HCT116 (cell line): ENCODE measurements at regions not wholly inside any gene's neighbourhood (a gene's known extent, or its start where the extent isn't known, plus 50 kb on each side); places are given as distances from the start of the nearest gene placed in this dataset.

ENCODE experiments used
- ATAC-seq: fragments of 200-7000 bp; cut with Tn5 transposase; 2 replicates; pipeline ENCODE4 v1.9.1; 2020; ENCODE audit warnings: mild to moderate bottlenecking, moderate library complexity
- BruUV-seq: library from RNA; stranded (reverse); fragments of 400-500 nt; replicated peaks from 2 replicates; lab custom pipeline; 2021; lab: Mats Ljungman, UMichigan
- CTCF ChIA-PET: fragments of 300-600 bp; sonication (Branson Sonifier 250); formaldehyde crosslinking; loops from one replicate; lab custom pipeline; 2021; ENCODE audit warnings: antibody characterized with exemption; lab: Charles Lee
- POLR2A ChIA-PET: fragments of 300-600, 350-600 bp; sonication (Branson Sonifier 250); formaldehyde crosslinking; loops from one replicate; lab custom pipeline; 2021; ENCODE audit warnings: antibody characterized with exemption; lab: Charles Lee
- RAD21 ChIA-PET, 2 experiments: fragments of 300-600 bp; sonication (Branson Sonifier 250); formaldehyde crosslinking; loops; one replicate each; lab custom pipeline; 2023; ENCODE audit warnings: low total read pairs in 2 of 2; ENCODE audit not compliant: uncharacterized antibody in 2 of 2, unreplicated experiment in 2 of 2, low non-redundant PET in 1 of 2; lab: Charles Lee
- DNase-seq: peaks from one replicate; pipeline ENCODE4 v3.0.0-alpha.2; 2010; ENCODE audit warnings: low read depth, low spot score
- H2AFZ ChIP-seq: fragments of 200-600 bp; shearing (Covaris generic), sonication (generic); 2 replicates; pipeline ENCODE4 v1.6.1; 2017; ENCODE audit warnings: low read depth, mixed run types, mixed read lengths, antibody characterized with exemption, low read length; ENCODE audit not compliant: poor library complexity, severe bottlenecking
- H3K27ac ChIP-seq: 2 replicates; pipeline ENCODE4 v1.5.1; 2012; ENCODE audit warnings: low read depth, low read length
- H3K27me3 ChIP-seq: fragments of 200-600 bp; sonication (generic); 2 replicates; pipeline ENCODE4 v1.6.1; 2016; ENCODE audit warnings: mixed run types, low read length, mixed read lengths; ENCODE audit not compliant: insufficient read depth
- H3K36me3 ChIP-seq, 2 experiments: fragments of 200-500 bp in 1 of 2; fragments of 200-600 bp in 1 of 2; sonication (Bioruptor generic) in 1 of 2; sonication (generic) in 1 of 2; 2 replicates each; pipeline versions ENCODE4 v1.5.1 to v1.6.1; 2014 to 2016; ENCODE audit warnings: low read length in 2 of 2, inconsistent platforms in 1 of 2, mixed read lengths in 1 of 2, mixed run types in 1 of 2; ENCODE audit not compliant: insufficient read depth in 2 of 2, control insufficient read depth in 1 of 2
- H3K4me1 ChIP-seq, 2 experiments: fragments of 200-600 bp in 1 of 2; sonication (generic) in 1 of 2; 2 replicates each; pipeline versions ENCODE4 v1.5.1 to v1.6.1; 2012 to 2017; ENCODE audit warnings: low read length in 2 of 2, inconsistent platforms in 1 of 2, mild to moderate bottlenecking in 1 of 2, mixed read lengths in 1 of 2, mixed run types in 1 of 2, moderate library complexity in 1 of 2; ENCODE audit not compliant: insufficient read depth in 2 of 2, control insufficient read depth in 1 of 2
- H3K4me2 ChIP-seq: fragments of 200-600 bp; sonication (generic); 2 replicates; pipeline ENCODE4 v1.6.1; 2017; ENCODE audit warnings: mixed run types, low read length, mixed read lengths
- H3K4me3 ChIP-seq, 2 experiments: fragments of 200-600 bp in 1 of 2; sonication (generic) in 1 of 2; replicated peaks in 1 of 2; 2 replicates each; pipeline ENCODE4 v1.5.1; 2011 to 2016; ENCODE audit warnings: low read length in 2 of 2, control low read depth in 1 of 2, low read depth in 1 of 2, mild to moderate bottlenecking in 1 of 2, mixed read lengths in 1 of 2, mixed run types in 1 of 2
- H3K79me2 ChIP-seq: fragments of 200-600 bp; sonication (generic); 2 replicates; pipeline ENCODE4 v1.6.1; 2017; ENCODE audit warnings: mild to moderate bottlenecking, mixed run types, low read length, moderate library complexity, mixed read lengths; ENCODE audit not compliant: insufficient read depth
- H3K9ac ChIP-seq: fragments of 200-600 bp; sonication (generic); 2 replicates; pipeline ENCODE4 v1.6.1; 2016; ENCODE audit warnings: low read length, mixed read lengths
- H3K9me2 ChIP-seq: fragments of 200-600 bp; sonication (generic), shearing (Covaris generic); 2 replicates; pipeline ENCODE4 v1.6.1; 2017; ENCODE audit warnings: mixed run types, mild to moderate bottlenecking, moderate library complexity; ENCODE audit not compliant: insufficient read depth
- H3K9me3 ChIP-seq, 2 experiments: fragments of 200-500 bp in 1 of 2; fragments of 200-600 bp in 1 of 2; sonication (Bioruptor generic) in 1 of 2; sonication (generic) in 1 of 2; 2 replicates each; pipeline ENCODE4 v1.6.1; 2014 to 2017; ENCODE audit warnings: low read length in 2 of 2, mixed read lengths in 2 of 2, inconsistent platforms in 1 of 2, low read depth in 1 of 2, mild to moderate bottlenecking in 1 of 2, mixed run types in 1 of 2, moderate library complexity in 1 of 2; ENCODE audit not compliant: control insufficient read depth in 1 of 2, insufficient read depth in 1 of 2
- H4K20me1 ChIP-seq: fragments of 200-600 bp; sonication (generic), shearing (Covaris generic); 2 replicates; pipeline ENCODE4 v1.6.1; 2017; ENCODE audit warnings: mixed run types, mild to moderate bottlenecking, moderate library complexity; ENCODE audit not compliant: insufficient read depth
- ATF3 ChIP-seq: IDR thresholded peaks from 2 replicates; pipeline ENCODE4 v1.6.1; 2012
- CBX3 ChIP-seq: IDR thresholded peaks from 2 replicates; pipeline ENCODE4 v1.6.1; 2012; ENCODE audit warnings: low read depth
- CEBPB ChIP-seq: IDR thresholded peaks from 2 replicates; pipeline ENCODE4 v1.6.1; 2012; ENCODE audit warnings: low read depth
- ELF1 ChIP-seq: IDR thresholded peaks from 2 replicates; pipeline ENCODE4 v1.6.1; 2012; ENCODE audit warnings: low read depth, borderline replicate concordance
- EZH2 ChIP-seq: fragments of 200-600 bp; sonication (generic); IDR thresholded peaks from 2 replicates; pipeline ENCODE4 v1.6.1; 2017; ENCODE audit warnings: antibody characterized with exemption, mixed run types
- FOSL1 ChIP-seq: IDR thresholded peaks from 2 replicates; pipeline ENCODE4 v1.6.1; 2012; ENCODE audit warnings: low read depth
- JUND ChIP-seq: IDR thresholded peaks from 2 replicates; pipeline ENCODE4 v1.6.1; 2012
- MAX ChIP-seq: IDR thresholded peaks from 2 replicates; pipeline ENCODE4 v1.6.1; 2012
- POLR2A ChIP-seq: IDR thresholded peaks from 2 replicates; pipeline ENCODE4 v1.7.0; 2011; ENCODE audit warnings: borderline replicate concordance; ENCODE audit not compliant: insufficient read depth, insufficient read length; ENCODE audit errors: extremely low read depth
- RAD21 ChIP-seq: IDR thresholded peaks from 2 replicates; pipeline ENCODE4 v1.6.1; 2012; ENCODE audit warnings: low read depth, mild to moderate bottlenecking
- REST ChIP-seq: IDR thresholded peaks from 2 replicates; pipeline ENCODE4 v1.6.1; 2012; ENCODE audit warnings: low read depth
- SP1 ChIP-seq: IDR thresholded peaks from 2 replicates; pipeline ENCODE4 v1.6.1; 2012; ENCODE audit warnings: low read depth
- SRF ChIP-seq: IDR thresholded peaks from 2 replicates; pipeline ENCODE4 v1.6.1; 2012; ENCODE audit warnings: low read depth
- TCF7L2 ChIP-seq: IDR thresholded peaks from 2 replicates; pipeline ENCODE4 v1.7.0; 2011; ENCODE audit warnings: borderline replicate concordance, inconsistent platforms; ENCODE audit not compliant: insufficient read depth, insufficient read length; ENCODE audit errors: extremely low read depth
- YY1 ChIP-seq: IDR thresholded peaks from 2 replicates; pipeline ENCODE4 v1.6.1; 2011; ENCODE audit warnings: low read length, low read depth, moderate library complexity, mild to moderate bottlenecking; ENCODE audit not compliant: insufficient replicate concordance; ENCODE audit errors: extremely low read depth
- ZBTB33 ChIP-seq: IDR thresholded peaks from 2 replicates; pipeline ENCODE4 v1.6.1; 2011; ENCODE audit warnings: mild to moderate bottlenecking, low read length, moderate library complexity; ENCODE audit not compliant: insufficient replicate concordance; ENCODE audit errors: extremely low read depth
- ZNF274 ChIP-seq: fragments of 200-500 bp; sonication (Bioruptor generic); IDR thresholded peaks from 2 replicates; pipeline ENCODE4 v1.6.1; 2014; ENCODE audit warnings: mild to moderate bottlenecking, low read depth, low read length, inconsistent platforms
- intact Hi-C: fragments of 100-400 bp; cut with micrococcal nuclease; formaldehyde crosslinking; loops from 2 replicates; pipeline ENCODE4 v1.10.0; 2022

GRCh38 chr4:19944806-19945205, 306.9 kb upstream of the SLIT2 start:
- DNase-seq = no peak
- no TSS peak for BruUV-seq
- no peak overlapping the region for H2AFZ ChIP-seq
- POLR2A ChIA-PET = no interaction called here
- no peak overlapping the region for H3K4me3 ChIP-seq
- H4K20me1 ChIP-seq = no peaks in the 10 kb centered on the region
- no peaks in the 10 kb centered on the region for H3K9me3 ChIP-seq
- RAD21 ChIA-PET = no interaction called here
- no peaks in the 10 kb centered on the region for H3K36me3 ChIP-seq
- no peak overlapping the region for H3K4me2 ChIP-seq
- H3K9me2 ChIP-seq = no peaks in the 10 kb centered on the region
- no peak for TF ChIP-seq REST
- no peak for TF ChIP-seq EZH2
- no peak for TF ChIP-seq RAD21
- TF ChIP-seq FOSL1 = no peak
- TF ChIP-seq MAX = no peak
- no peak for TF ChIP-seq TCF7L2
- TF ChIP-seq YY1 = no peak
- TF ChIP-seq CEBPB = no peak
- no peak for TF ChIP-seq ZBTB33
- no peak for TF ChIP-seq ELF1
- no peak for TF ChIP-seq ATF3
- no peak for TF ChIP-seq SP1
- TF ChIP-seq JUND = no peak
- no peak for TF ChIP-seq SRF
- TF ChIP-seq CBX3 = no peak
- TF ChIP-seq ZNF274 = no peak
- no peak for TF ChIP-seq POLR2A
- TF ChIP-seq, all 23 proteins: peak for 0
- Histone ChIP-seq H3K9ac (no peak overlapping the region), H3K79me2 (no peaks in the 10 kb centered on the region), H3K4me1 (peaks cover 0 to 7% of the 10 kb centered on the region in 2 experiments; a peak in 1 of 4 replicates), H3K27ac (no peak overlapping the region), H3K27me3 (no peaks in the 10 kb centered on the region)
- CTCF ChIA-PET = no interaction called here
- no peak for ATAC-seq
- intact Hi-C loops = no loop called here
